ENCODE measurements at regions not wholly inside any gene's neighbourhood (a gene's known extent, or its start where the extent isn't known, plus 50 kb on each side); places are given as distances from the start of the nearest gene placed in this dataset.

- POLR2A ChIA-PET, result interaction anchor here (0.6 kb wide), 1 partner anchor 317 kb away, joined by 3 read pairs; no protein-coding TSS in a partner anchor
- H3K9me3 ChIP-seq (ENCODE audit: control insufficient read depth in 1 of 2, insufficient read depth in 1 of 2, low read depth in 1 of 2, low read length in 2 of 2), result no peaks in the 10 kb centered on the region
- H3K4me3 ChIP-seq (replicated peaks in 1 of 2; ENCODE audit: low read depth in 1 of 2, low read length in 2 of 2), result no peak overlapping the region
- no peak for TF ChIP-seq TCF7L2 (IDR thresholded peaks at IDR 0.05; ENCODE audit: borderline replicate concordance, extremely low read depth, insufficient read depth, insufficient read length)
- no peak for TF ChIP-seq CTCF (IDR thresholded peaks at IDR 0.05 in 2 of 3, conservative IDR thresholded peaks at IDR 0.05 in 1 of 3; ENCODE audit: borderline replicate concordance in 1 of 3, insufficient read depth in 1 of 3, low read depth in 2 of 3, low read length in 2 of 3)
- TF ChIP-seq ZBTB33 (IDR thresholded peaks at IDR 0.05; ENCODE audit: extremely low read depth, insufficient replicate concordance, low read length), result no peak
- TF ChIP-seq CEBPB (IDR thresholded peaks at IDR 0.05; ENCODE audit: low read depth), result no peak
- TF ChIP-seq EZH2phosphoT487 (IDR thresholded peaks at IDR 0.05; ENCODE audit: borderline replicate concordance), result no peak
- no peak for TF ChIP-seq POLR2AphosphoS5 (IDR thresholded peaks at IDR 0.05; ENCODE audit: low read depth, low read length)
- no peak for TF ChIP-seq JUND (IDR thresholded peaks at IDR 0.05)
- no peak for TF ChIP-seq POLR2A (IDR thresholded peaks at IDR 0.05; ENCODE audit: borderline replicate concordance, extremely low read depth, insufficient read depth, insufficient read length)
- no peak for TF ChIP-seq REST (IDR thresholded peaks at IDR 0.05; ENCODE audit: low read depth)
- TF ChIP-seq ATF3 (IDR thresholded peaks at IDR 0.05), result no peak
- TF ChIP-seq SIN3A (IDR thresholded peaks at IDR 0.05; ENCODE audit: low read depth), result no peak
- no peak for TF ChIP-seq ZFX (IDR thresholded peaks at IDR 0.05)
- TF ChIP-seq SRF (IDR thresholded peaks at IDR 0.05; ENCODE audit: low read depth), result no peak
- TF ChIP-seq EZH2 (IDR thresholded peaks at IDR 0.05), result no peak
- no peak for TF ChIP-seq FOSL1 (IDR thresholded peaks at IDR 0.05; ENCODE audit: low read depth)
- TF ChIP-seq EGR1 (IDR thresholded peaks at IDR 0.05; ENCODE audit: low read depth), result no peak
- TF ChIP-seq SP1 (IDR thresholded peaks at IDR 0.05; ENCODE audit: low read depth), result no peak
- H3K9ac ChIP-seq (ENCODE audit: low read length), result no peak overlapping the region
- H3K36me3 ChIP-seq (ENCODE audit: control insufficient read depth in 1 of 2, insufficient read depth in 2 of 2, low read length in 2 of 2), result no peaks in the 10 kb centered on the region
- RAD21 ChIA-PET (ENCODE audit: low non-redundant PET in 1 of 2, low total read pairs in 2 of 2, uncharacterized antibody in 2 of 2, unreplicated experiment in 2 of 2), result no interaction called here
- CTCF ChIA-PET, result no interaction called here
- no peak for ATAC-seq
- no peaks in the 10 kb centered on the region for H3K27me3 ChIP-seq (ENCODE audit: insufficient read depth, low read length)
- no TSS peak for BruUV-seq (replicated peaks)
- DNase-seq (ENCODE audit: low read depth, low spot score), result no peak
- intact Hi-C loops (cut with micrococcal nuclease), result no loop called here
- no peak overlapping the region for H3K4me2 ChIP-seq (ENCODE audit: low read length)
- no peaks in the 10 kb centered on the region for H3K4me1 ChIP-seq (ENCODE audit: control insufficient read depth in 1 of 2, insufficient read depth in 2 of 2, low read length in 2 of 2)
- no peaks in the 10 kb centered on the region for H4K20me1 ChIP-seq (ENCODE audit: insufficient read depth)
- no peaks in the 10 kb centered on the region for H3K9me2 ChIP-seq (ENCODE audit: insufficient read depth)
- H3K79me2 ChIP-seq (ENCODE audit: insufficient read depth, low read length), result no peaks in the 10 kb centered on the region
- peak overlapping the region; percentile 62 for H2AFZ ChIP-seq (ENCODE audit: low read depth, low read length, poor library complexity, severe bottlenecking)
- no peak overlapping the region for H3K27ac ChIP-seq (ENCODE audit: low read depth, low read length)
These were observed 157.8 kb upstream of the FTMT start for GRCh38 chr5:121693864-121694263.

All from HCT116 (cell line).